ENCODE measurements at regions not wholly inside any gene's neighbourhood (a gene's known extent, or its start where the extent isn't known, plus 50 kb on each side); places are given as distances from the start of the nearest gene placed in this dataset.
A peak's percentile ranks its signal among the peaks of the same experiment; 100 is the strongest.

DNA sequence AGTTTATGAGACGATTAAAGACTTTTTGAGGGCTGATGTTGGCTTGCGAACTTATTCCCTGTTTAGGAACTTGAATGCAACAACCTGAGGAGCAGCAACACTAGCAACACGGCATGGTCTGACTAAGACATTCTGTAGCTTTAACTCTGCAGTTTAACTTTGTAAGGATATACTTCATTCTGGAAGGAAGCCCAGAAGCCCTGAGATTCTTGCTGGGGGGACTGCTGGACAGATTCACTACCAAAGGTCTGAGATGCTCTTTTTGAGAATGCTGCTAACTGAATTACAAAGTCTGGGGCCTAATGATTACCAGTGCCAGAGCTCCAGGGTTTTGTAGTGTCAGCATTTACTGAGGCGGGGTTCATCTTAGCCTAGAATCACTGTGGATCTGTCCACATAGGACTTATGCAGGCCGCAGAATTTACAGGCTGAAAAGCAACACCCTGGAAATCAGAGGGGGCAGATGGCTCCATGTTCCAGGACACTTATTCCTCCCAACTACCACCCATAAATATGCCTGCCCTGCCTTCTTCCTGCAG lies 537.1 kb upstream of the CDH18 start:
- Histone ChIP-seq H3K36me3 (ENCODE audit: control insufficient read depth, insufficient read depth, low read length) (no peaks in the 10 kb centered on the region), H3K4me3 (ENCODE audit: low read depth, low read length) (no peak overlapping the region), H3K27me3 (ENCODE audit: control insufficient read depth, insufficient read depth, low read length) (no peaks in the 10 kb centered on the region)
- DNase-seq (ENCODE audit: low read depth) = no peak
- TF ChIP-seq, protein P1, sequence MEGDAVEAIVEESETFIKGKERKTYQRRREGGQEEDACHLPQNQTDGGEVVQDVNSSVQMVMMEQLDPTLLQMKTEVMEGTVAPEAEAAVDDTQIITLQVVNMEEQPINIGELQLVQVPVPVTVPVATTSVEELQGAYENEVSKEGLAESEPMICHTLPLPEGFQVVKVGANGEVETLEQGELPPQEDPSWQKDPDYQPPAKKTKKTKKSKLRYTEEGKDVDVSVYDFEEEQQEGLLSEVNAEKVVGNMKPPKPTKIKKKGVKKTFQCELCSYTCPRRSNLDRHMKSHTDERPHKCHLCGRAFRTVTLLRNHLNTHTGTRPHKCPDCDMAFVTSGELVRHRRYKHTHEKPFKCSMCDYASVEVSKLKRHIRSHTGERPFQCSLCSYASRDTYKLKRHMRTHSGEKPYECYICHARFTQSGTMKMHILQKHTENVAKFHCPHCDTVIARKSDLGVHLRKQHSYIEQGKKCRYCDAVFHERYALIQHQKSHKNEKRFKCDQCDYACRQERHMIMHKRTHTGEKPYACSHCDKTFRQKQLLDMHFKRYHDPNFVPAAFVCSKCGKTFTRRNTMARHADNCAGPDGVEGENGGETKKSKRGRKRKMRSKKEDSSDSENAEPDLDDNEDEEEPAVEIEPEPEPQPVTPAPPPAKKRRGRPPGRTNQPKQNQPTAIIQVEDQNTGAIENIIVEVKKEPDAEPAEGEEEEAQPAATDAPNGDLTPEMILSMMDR (IDR thresholded peaks at IDR 0.05; ENCODE audit: insufficient read depth, low read length, poor library complexity, severe bottlenecking) = no peak

DNA sequence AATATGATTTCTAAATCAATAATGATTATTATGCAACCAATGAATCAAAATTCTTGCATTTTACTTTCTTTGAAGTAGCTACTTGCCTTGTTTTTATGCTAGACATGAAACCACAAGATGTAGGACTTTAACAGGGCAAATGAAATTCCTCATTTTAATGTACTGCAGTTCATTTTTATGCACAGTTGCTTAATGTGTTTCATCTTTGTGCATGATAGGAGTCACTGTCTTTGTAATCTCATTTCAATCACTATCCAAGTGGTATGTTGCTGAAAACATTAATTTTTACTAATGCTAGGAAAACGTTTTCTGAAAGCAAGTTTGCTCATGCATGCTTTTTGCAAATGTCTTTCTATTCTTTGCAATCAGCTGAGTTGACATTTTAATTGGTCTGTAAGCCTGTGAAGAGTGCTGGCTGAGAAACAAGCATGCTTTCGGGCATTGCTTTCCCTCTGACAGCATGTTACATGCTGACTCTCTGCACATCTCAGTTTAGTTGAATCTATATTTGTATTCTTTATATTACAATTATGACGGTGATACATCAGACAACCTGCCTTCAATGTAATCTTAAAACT lies 535.0 kb upstream of the CDH18 start:
- TF ChIP-seq, protein P1 (IDR thresholded peaks at IDR 0.05; ENCODE audit: insufficient read depth, low read length, poor library complexity, severe bottlenecking) = no peak
- H3K36me3 ChIP-seq (ENCODE audit: control insufficient read depth, insufficient read depth, low read length) = no peaks in the 10 kb centered on the region
- H3K4me3 ChIP-seq (ENCODE audit: low read depth, low read length) = no peak overlapping the region
- no peaks in the 10 kb centered on the region for H3K27me3 ChIP-seq (ENCODE audit: control insufficient read depth, insufficient read depth, low read length)
- DNase-seq (ENCODE audit: low read depth) = no peak

DNA sequence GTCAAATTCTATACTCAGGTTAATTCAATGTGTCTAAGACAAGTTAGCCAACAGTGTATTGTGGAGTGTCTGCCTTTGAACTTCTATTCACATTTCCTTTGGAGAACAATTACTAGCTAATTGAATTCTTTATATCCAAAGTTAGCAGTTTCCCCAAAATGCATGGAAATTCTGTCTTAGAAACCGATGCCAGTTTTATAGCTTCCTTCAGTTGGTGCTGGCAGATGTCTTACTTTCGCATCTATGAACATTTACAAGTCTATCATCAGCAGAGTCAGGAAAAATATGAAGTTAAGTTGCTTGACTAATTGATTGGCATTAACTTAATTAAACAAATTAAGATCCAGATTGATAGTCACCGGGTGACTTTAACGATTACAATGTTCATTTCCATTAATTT lies 527.6 kb upstream of the CDH18 start:
- Histone ChIP-seq H3K4me3 (ENCODE audit: low read depth, low read length) (no peak overlapping the region), H3K27me3 (ENCODE audit: control insufficient read depth, insufficient read depth, low read length) (no peaks in the 10 kb centered on the region), H3K36me3 (ENCODE audit: control insufficient read depth, insufficient read depth, low read length) (no peaks in the 10 kb centered on the region)
- no peak for DNase-seq (ENCODE audit: low read depth)
- TF ChIP-seq, protein P1 (IDR thresholded peaks at IDR 0.05; ENCODE audit: insufficient read depth, low read length, poor library complexity, severe bottlenecking) = no peak

DNA sequence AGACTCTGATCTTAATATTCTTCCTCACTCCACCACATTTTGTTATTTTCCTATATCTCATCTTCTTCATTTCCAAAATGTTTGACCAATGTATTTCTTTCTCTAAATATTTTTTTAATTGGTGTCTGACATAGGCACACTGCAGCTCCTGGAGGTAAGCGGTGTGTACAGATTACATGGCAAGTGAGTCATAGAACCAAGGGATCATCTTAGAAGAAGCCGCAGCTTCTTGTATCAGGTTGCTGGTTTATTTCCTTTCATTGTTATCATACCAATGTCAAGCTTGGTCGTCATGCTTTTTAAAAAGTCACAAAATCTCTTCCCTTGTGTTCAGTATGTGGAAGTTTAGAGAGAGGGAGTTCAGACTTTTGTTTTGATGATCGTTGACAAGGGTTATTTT lies 526.1 kb upstream of the CDH18 start:
- Histone ChIP-seq H3K36me3 (ENCODE audit: control insufficient read depth, insufficient read depth, low read length) (no peaks in the 10 kb centered on the region), H3K27me3 (ENCODE audit: control insufficient read depth, insufficient read depth, low read length) (no peaks in the 10 kb centered on the region), H3K4me3 (ENCODE audit: low read depth, low read length) (no peak overlapping the region)
- DNase-seq (ENCODE audit: low read depth) = peak; percentile 7
- TF ChIP-seq, protein P1 (IDR thresholded peaks at IDR 0.05; ENCODE audit: insufficient read depth, low read length, poor library complexity, severe bottlenecking) = no peak

DNA sequence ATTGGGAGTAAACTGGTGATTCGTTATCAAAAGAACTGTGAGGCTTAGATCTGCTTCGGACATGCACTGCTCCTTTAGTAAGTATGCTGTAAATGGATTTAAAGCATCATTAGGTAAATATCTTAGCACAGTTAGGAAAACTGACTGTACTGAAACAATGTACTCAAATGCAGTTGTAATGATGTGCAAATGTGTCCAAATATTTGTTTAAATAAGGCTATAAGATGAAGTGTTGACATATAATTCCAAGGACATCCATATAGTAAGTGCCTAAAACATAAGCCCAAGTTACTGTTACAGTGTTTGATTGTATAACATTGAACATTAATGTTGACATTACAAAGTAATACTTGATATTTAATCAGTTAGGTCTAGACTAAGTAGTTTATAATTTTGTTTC lies 512.5 kb upstream of the CDH18 start:
- TF ChIP-seq, protein P1 (IDR thresholded peaks at IDR 0.05; ENCODE audit: insufficient read depth, low read length, poor library complexity, severe bottlenecking) = no peak
- Histone ChIP-seq H3K4me3 (ENCODE audit: low read depth, low read length) (no peak overlapping the region), H3K27me3 (ENCODE audit: control insufficient read depth, insufficient read depth, low read length) (no peaks in the 10 kb centered on the region), H3K36me3 (ENCODE audit: control insufficient read depth, insufficient read depth, low read length) (no peaks in the 10 kb centered on the region)
- DNase-seq (ENCODE audit: low read depth) = no peak

DNA sequence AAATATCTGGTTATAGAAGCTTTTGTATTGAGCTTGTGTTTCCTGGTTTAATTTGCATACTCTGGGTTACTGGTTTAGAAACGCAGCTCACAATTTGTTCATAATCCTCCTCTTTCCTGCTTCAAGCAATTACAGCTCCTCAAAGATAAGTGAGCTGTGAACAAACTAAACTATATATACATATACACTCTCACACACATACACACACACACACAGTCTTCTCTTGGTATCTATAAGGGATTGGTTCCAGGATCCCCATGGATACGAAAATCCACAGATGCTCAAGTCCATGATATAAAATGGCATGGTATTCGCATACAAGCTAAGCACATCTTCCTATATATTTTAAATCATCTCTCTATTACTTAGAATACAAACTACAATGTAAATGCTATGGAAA lies 510.9 kb upstream of the CDH18 start:
- H3K4me3 ChIP-seq (ENCODE audit: low read depth, low read length) = no peak overlapping the region
- no peaks in the 10 kb centered on the region for H3K36me3 ChIP-seq (ENCODE audit: control insufficient read depth, insufficient read depth, low read length)
- H3K27me3 ChIP-seq (ENCODE audit: control insufficient read depth, insufficient read depth, low read length) = no peaks in the 10 kb centered on the region
- DNase-seq (ENCODE audit: low read depth) = no peak
- TF ChIP-seq, protein P1 (IDR thresholded peaks at IDR 0.05; ENCODE audit: insufficient read depth, low read length, poor library complexity, severe bottlenecking) = no peak
